K562 (cell line): ENCODE measurements at regions not wholly inside any gene's neighbourhood (a gene's known extent, or its start where the extent isn't known, plus 50 kb on each side); places are given as distances from the start of the nearest gene placed in this dataset.
A peak's percentile ranks its signal among the peaks of the same experiment; 100 is the strongest.

Experiments used
- ATAC-seq: fragments of 200-7000 bp; cut with Tn5 transposase; 3 replicates; pipeline ENCODE4 v1.9.1; 2020; ENCODE audit warnings: moderate library complexity
- BruUV-seq: library from RNA; stranded (reverse); fragments of 400-500 nt; replicated peaks from 2 replicates; lab custom pipeline; 2021; lab: Mats Ljungman, UMichigan
- CTCF ChIA-PET: fragments of 300-600 bp; formaldehyde crosslinking; extraction: SDS; loops from one replicate; lab custom pipeline; 2021; ENCODE audit warnings: low intra/inter-chr PET ratio; lab: Yijun Ruan, JAX
- POLR2A ChIA-PET: fragments of 300-600, 350-650 bp; sonication (Branson Sonifier 250); formaldehyde crosslinking; extraction: SDS; loops from one replicate; lab custom pipeline; 2021; ENCODE audit warnings: antibody characterized with exemption, inconsistent platforms; lab: Yijun Ruan, JAX
- DNase-seq, 4 experiments: peaks; one replicate each; pipeline versions ENCODE4 v3.0.0 to v3.0.0-alpha.2; 2011 to 2018; ENCODE audit warnings: low spot score in 3 of 4, mixed read lengths in 3 of 4; ENCODE audit errors: extremely low read depth in 1 of 4
- FAIRE-seq: peaks from 2 replicates; lab custom pipeline; 2011; peaks lifted over from hg19 to GRCh38; lab: Jason Lieb, UNC
- H2AFZ ChIP-seq: 2 replicates; pipeline ENCODE4 v1.6.0; 2011; ENCODE audit warnings: low read depth, low read length, control low read depth, inconsistent platforms
- H3K27ac ChIP-seq: fragments of 200-600 bp; 3 replicates; pipeline ENCODE4 v1.8.0; 2011; ENCODE audit warnings: low read depth, mild to moderate bottlenecking, control low read depth, inconsistent platforms, low read length, moderate library complexity, mixed read lengths; ENCODE audit errors: extremely low read depth
- H3K27me3 ChIP-seq, 2 experiments: fragments of 300-600 bp in 1 of 2; 2 replicates in 1 of 2; 3 replicates in 1 of 2; pipeline versions ENCODE4 v1.6.0 to v1.8.0; 2011; ENCODE audit warnings: inconsistent platforms in 2 of 2, low read length in 2 of 2, mild to moderate bottlenecking in 1 of 2, mixed read lengths in 1 of 2, moderate library complexity in 1 of 2; ENCODE audit not compliant: control insufficient read depth in 2 of 2, insufficient read depth in 2 of 2
- H3K36me3 ChIP-seq: fragments of 300-600 bp; 3 replicates; pipeline ENCODE4 v1.8.0; 2011; ENCODE audit warnings: mild to moderate bottlenecking, low read length, inconsistent platforms; ENCODE audit not compliant: control insufficient read depth, insufficient read depth
- H3K4me1 ChIP-seq, 2 experiments: fragments of 200-600 bp in 1 of 2; replicated peaks in 1 of 2; 2 replicates in 1 of 2; 3 replicates in 1 of 2; pipeline versions ENCODE4 v1.5.1 to v1.8.0; 2011; ENCODE audit warnings: inconsistent platforms in 2 of 2, low read length in 2 of 2, mild to moderate bottlenecking in 1 of 2, mixed read lengths in 1 of 2, moderate library complexity in 1 of 2; ENCODE audit not compliant: control insufficient read depth in 2 of 2, insufficient read depth in 2 of 2
- H3K4me2 ChIP-seq: 2 replicates; pipeline ENCODE4 v1.6.1; 2011; ENCODE audit warnings: low read length, control low read depth, inconsistent platforms, mixed read lengths; ENCODE audit not compliant: insufficient read depth
- H3K4me3 ChIP-seq: fragments of 200-600 bp; sonication (generic), shearing (Covaris generic); 2 replicates; pipeline ENCODE4 v1.5.1; 2016; ENCODE audit warnings: control low read depth, inconsistent platforms
- H3K79me2 ChIP-seq: fragments of 200-600 bp; 3 replicates; pipeline ENCODE4 v1.8.0; 2011; ENCODE audit warnings: low read length, inconsistent platforms; ENCODE audit not compliant: control insufficient read depth, insufficient read depth
- H3K9ac ChIP-seq, 2 experiments: 2 replicates each; pipeline versions ENCODE4 v1.6.0 to v1.6.1; 2011; ENCODE audit warnings: low read depth in 2 of 2, low read length in 2 of 2, control low read depth in 1 of 2, inconsistent platforms in 1 of 2, mild to moderate bottlenecking in 1 of 2, mixed read lengths in 1 of 2; ENCODE audit not compliant: insufficient read depth in 1 of 2
- H3K9me1 ChIP-seq: one replicate; pipeline ENCODE4 v1.6.0; 2011; ENCODE audit warnings: inconsistent platforms, mild to moderate bottlenecking, low read length, moderate library complexity; ENCODE audit not compliant: control insufficient read depth, insufficient read depth
- H3K9me3 ChIP-seq: replicated peaks from 2 replicates; pipeline ENCODE4 v1.5.1; 2011; ENCODE audit warnings: low read depth, low read length, inconsistent platforms; ENCODE audit not compliant: control insufficient read depth, insufficient read depth
- H4K20me1 ChIP-seq: replicated peaks from 2 replicates; pipeline ENCODE4 v1.6.1; 2011; ENCODE audit warnings: low read length, inconsistent platforms, mixed read lengths; ENCODE audit not compliant: control insufficient read depth, insufficient read depth
- CEBPB ChIP-seq: fragments of 450-650 bp; IDR thresholded peaks from 2 replicates; pipeline ENCODE4 v1.6.1; 2016; ENCODE audit warnings: missing genetic modification characterization, missing compliant biosample characterization
- GATAD2A ChIP-seq: fragments of 450-650 bp; IDR thresholded peaks from 2 replicates; pipeline ENCODE4 v1.6.1; 2017
- HMGN3 ChIP-seq: IDR thresholded peaks from 2 replicates; pipeline ENCODE4 v1.6.1; 2011; ENCODE audit warnings: borderline replicate concordance, low read depth, mild to moderate bottlenecking, mixed read lengths, low read length; ENCODE audit not compliant: insufficient read length; ENCODE audit errors: extremely low read depth
- KDM5B ChIP-seq: fragments of 200-600 bp; sonication (generic); IDR thresholded peaks from 2 replicates; pipeline ENCODE4 v1.6.1; 2012; ENCODE audit warnings: low read depth, mild to moderate bottlenecking, moderate library complexity, low read length, control low read depth, inconsistent platforms; ENCODE audit not compliant: insufficient replicate concordance
- NCOA2 ChIP-seq, 2 experiments: fragments of 450-650 bp; IDR thresholded peaks; 2 replicates each; pipeline ENCODE4 v1.6.1; 2018; ENCODE audit warnings: mild to moderate bottlenecking in 2 of 2, moderate library complexity in 1 of 2; ENCODE audit not compliant: partially characterized antibody in 2 of 2
- PHB ChIP-seq: fragments of 250-450 bp; sonication (Bioruptor Pico); IDR thresholded peaks from 2 replicates; pipeline ENCODE4 v1.5.0; 2021
- RBM25 ChIP-seq: fragments of 200-400 bp; formaldehyde crosslinking; IDR thresholded peaks from 2 replicates; pipeline ENCODE4 v1.6.1; 2018; ENCODE audit warnings: low read length, low read depth, moderate library complexity; ENCODE audit not compliant: severe bottlenecking
- RCOR1 ChIP-seq, 2 experiments: IDR thresholded peaks; 2 replicates each; pipeline ENCODE4 v1.6.1; 2012; ENCODE audit warnings: low read depth in 2 of 2, low read length in 2 of 2, borderline replicate concordance in 1 of 2, improper control_type of control experiment in 1 of 2
- SOX6 ChIP-seq: fragments of 450-650 bp; IDR thresholded peaks from 2 replicates; pipeline ENCODE4 v1.6.1; 2014; ENCODE audit warnings: mild to moderate bottlenecking
- STAG1 ChIP-seq: sonication (generic); formaldehyde crosslinking; IDR thresholded peaks from 2 replicates; pipeline ENCODE4 v1.5.0; 2020; ENCODE audit warnings: missing genetic modification reagents, borderline replicate concordance
- SUPT5H ChIP-seq: fragments of 450-650 bp; IDR thresholded peaks from 2 replicates; pipeline ENCODE4 v1.6.1; 2016
- TRIM24 ChIP-seq, 2 experiments: fragments of 450-650 bp; IDR thresholded peaks; 2 replicates each; pipeline ENCODE4 v1.6.1; 2016
- U2AF1 ChIP-seq: fragments of 200-400 bp; formaldehyde crosslinking; optimal IDR thresholded peaks from 2 replicates; pipeline ENCODE3; 2017; ENCODE audit warnings: mild to moderate bottlenecking, low read depth, low read length, moderate library complexity
- ZKSCAN1 ChIP-seq: fragments of 150-350 bp; IDR thresholded peaks from 2 replicates; pipeline ENCODE4 v1.6.1; 2016; ENCODE audit warnings: low read depth, low read length
- ZNF717 ChIP-seq: fragments of 250-450 bp; sonication (Bioruptor Pico); IDR thresholded peaks from 2 replicates; pipeline ENCODE4 v1.5.0; 2021
- ZNF75A ChIP-seq: fragments of 450-650 bp; formaldehyde crosslinking; IDR thresholded peaks from 2 replicates; pipeline ENCODE4 v1.4.0; 2020; ENCODE audit warnings: mild to moderate bottlenecking
- WGBS: fragments of 100-300 bp; shearing (Covaris generic); methylation state at CpG from one replicate; pipeline ENCODE4 v1.1.6; 2016; ENCODE audit warnings: low coverage, mixed read lengths; ENCODE audit not compliant: insufficient coverage; ENCODE audit errors: missing lambda C conversion rate; 5-methylcytosine and 5-hydroxymethylcytosine counted together
- in situ Hi-C: fragments of 300-500 bp; cut with MboI; formaldehyde crosslinking; loops from 4 replicates; pipeline ENCODE4 v1.15.0; 2018; ENCODE audit warnings: inconsistent platforms, mixed read lengths
- intact Hi-C: fragments of 100-400 bp; cut with micrococcal nuclease; formaldehyde crosslinking; loops from 2 replicates; pipeline ENCODE4 v1.14.2; 2022
- TF ChIP-seq, protein P1 (sequence below): fragments of 450-650 bp; IDR thresholded peaks from 2 replicates; pipeline ENCODE4 v1.6.1; 2016; ENCODE audit warnings: borderline replicate concordance

DNA sequence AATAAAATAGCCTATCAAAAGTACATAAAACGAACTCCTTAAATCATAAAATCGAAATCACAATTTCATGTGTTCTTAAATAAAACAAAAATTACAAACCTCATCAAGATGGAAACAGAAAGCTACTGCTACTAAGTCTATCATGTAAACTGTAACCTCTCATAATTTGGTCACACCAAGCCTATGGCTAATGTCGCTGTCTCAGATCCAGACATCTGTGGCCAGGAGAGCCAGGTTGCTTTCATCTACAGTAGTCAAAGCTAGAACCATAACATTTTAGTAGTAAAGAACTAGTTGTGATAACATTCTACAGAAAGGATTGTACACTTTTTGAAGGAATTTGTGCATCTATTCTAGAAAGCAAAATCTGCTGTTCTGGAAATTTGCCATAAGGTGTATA is 197.4 kb upstream of the MBNL1 start:
- TF ChIP-seq ZNF75A (CRISPR knock-in tag), result no peak
- TF ChIP-seq U2AF1, result no peak
- TF ChIP-seq RCOR1 (IDR thresholded peaks at IDR 0.05; ENCODE audit: borderline replicate concordance in 1 of 2, low read depth in 2 of 2, low read length in 2 of 2), result no peak
- no peak for TF ChIP-seq NCOA2 (IDR thresholded peaks at IDR 0.05; ENCODE audit: partially characterized antibody in 2 of 2)
- no peak for TF ChIP-seq ZNF717 (CRISPR knock-in tag)
- FAIRE-seq, result no peak
- Histone ChIP-seq H3K4me2 (no peak overlapping the region), H3K4me3 (no peak overlapping the region), H3K9me1 (no peaks in the 10 kb centered on the region), H3K9me3 (no peaks in the 10 kb centered on the region), H3K36me3 (no peaks in the 10 kb centered on the region), H3K4me1 (no peaks in the 10 kb centered on the region), H4K20me1 (no peaks in the 10 kb centered on the region), H3K27me3 (no peaks in the 10 kb centered on the region), H3K9ac (no peak overlapping the region), H3K27ac (no peak overlapping the region), H2AFZ (no peak overlapping the region), H3K79me2 (no peaks in the 10 kb centered on the region)
- ChIA-PET POLR2A (interaction anchor here (0.8 kb wide), 1 partner anchor 163 kb away, joined by 5 read pairs; no protein-coding TSS in a partner anchor), CTCF (interaction anchor here (0.6 to 1.2 kb wide), 2 partner anchors 372 to 401 kb away, joined by 3 read pairs; no protein-coding TSS in a partner anchor)
- no peak for DNase-seq
- ATAC-seq, result no peak
- 38% methylated on average over 3 of the region's 3 CpGs for WGBS
- intact Hi-C loops (loop anchor here (5.0 to 10.0 kb wide), 2 partner anchors 111 to 173 kb away; no protein-coding TSS in a partner anchor), in situ Hi-C loops (no loop called here)
- no TSS peak for BruUV-seq

DNA sequence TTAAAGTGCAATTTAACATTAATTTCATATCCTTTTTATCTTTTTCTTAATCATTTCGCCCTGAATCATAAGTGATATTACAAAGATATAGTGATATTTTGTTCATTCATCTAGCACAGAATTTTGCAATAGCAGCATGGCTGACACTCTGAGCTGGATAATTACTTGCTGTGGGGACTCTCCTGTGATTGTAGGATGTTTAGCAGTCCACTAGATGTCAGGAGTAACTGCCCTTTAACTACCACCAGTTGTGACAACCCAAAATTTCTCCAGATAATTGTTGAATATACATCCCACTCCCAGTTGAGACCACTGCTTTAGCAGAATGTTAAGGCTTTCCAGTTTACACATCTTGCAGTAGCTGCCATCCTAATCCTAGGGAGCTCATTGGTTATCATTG is 196.8 kb upstream of the MBNL1 start:
- Histone ChIP-seq H3K4me3 (no peak overlapping the region), H3K27ac (no peak overlapping the region), H3K4me2 (no peak overlapping the region), H3K9me1 (no peaks in the 10 kb centered on the region), H3K9ac (no peak overlapping the region), H4K20me1 (no peaks in the 10 kb centered on the region), H3K4me1 (no peaks in the 10 kb centered on the region), H3K36me3 (no peaks in the 10 kb centered on the region), H3K79me2 (no peaks in the 10 kb centered on the region), H3K9me3 (no peaks in the 10 kb centered on the region), H2AFZ (no peak overlapping the region), H3K27me3 (no peaks in the 10 kb centered on the region)
- CTCF ChIA-PET, result interaction anchor here (0.6 to 1.2 kb wide), 2 partner anchors 372 to 400 kb away, joined by 3 read pairs; no protein-coding TSS in a partner anchor
- FAIRE-seq, result peak; percentile 80
- BruUV-seq, result no TSS peak
- POLR2A ChIA-PET, result interaction anchor here (0.6 to 0.8 kb wide), 3 partner anchors 163 to 234 kb away, joined by 3 to 5 read pairs (median 3); no protein-coding TSS in a partner anchor
- peak; percentile 97 for ATAC-seq
- intact Hi-C loops, result loop anchor here (1.0 to 10.0 kb wide), 4 partner anchors 110 to 400 kb away; no protein-coding TSS in a partner anchor
- DNase-seq, result peak in 2 of 4 experiments; percentile 46 to 50
- in situ Hi-C loops, result no loop called here
- WGBS, result 0% methylated on average over 1 of the region's 1 CpG
- TF ChIP-seq STAG1 (peak; percentile 17; the same call in 1 of the 2 replicates), SUPT5H (no peak), KDM5B (no peak), HMGN3 (no peak), PHB (CRISPR knock-in tag) (no peak), RBM25 (no peak), CEBPB (tag) (peak; percentile 89), ZKSCAN1 (no peak), GATAD2A (no peak), SOX6 (no peak), TRIM24 (IDR thresholded peaks at IDR 0.05) (no peak)
- TF ChIP-seq, protein P1, sequence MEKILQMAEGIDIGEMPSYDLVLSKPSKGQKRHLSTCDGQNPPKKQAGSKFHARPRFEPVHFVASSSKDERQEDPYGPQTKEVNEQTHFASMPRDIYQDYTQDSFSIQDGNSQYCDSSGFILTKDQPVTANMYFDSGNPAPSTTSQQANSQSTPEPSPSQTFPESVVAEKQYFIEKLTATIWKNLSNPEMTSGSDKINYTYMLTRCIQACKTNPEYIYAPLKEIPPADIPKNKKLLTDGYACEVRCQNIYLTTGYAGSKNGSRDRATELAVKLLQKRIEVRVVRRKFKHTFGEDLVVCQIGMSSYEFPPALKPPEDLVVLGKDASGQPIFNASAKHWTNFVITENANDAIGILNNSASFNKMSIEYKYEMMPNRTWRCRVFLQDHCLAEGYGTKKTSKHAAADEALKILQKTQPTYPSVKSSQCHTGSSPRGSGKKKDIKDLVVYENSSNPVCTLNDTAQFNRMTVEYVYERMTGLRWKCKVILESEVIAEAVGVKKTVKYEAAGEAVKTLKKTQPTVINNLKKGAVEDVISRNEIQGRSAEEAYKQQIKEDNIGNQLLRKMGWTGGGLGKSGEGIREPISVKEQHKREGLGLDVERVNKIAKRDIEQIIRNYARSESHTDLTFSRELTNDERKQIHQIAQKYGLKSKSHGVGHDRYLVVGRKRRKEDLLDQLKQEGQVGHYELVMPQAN, result no peak
